Rectal smooth muscle tissue (tissue), 1 donor: ENCODE measurements at regions not wholly inside any gene's neighbourhood (a gene's known extent, or its start where the extent isn't known, plus 50 kb on each side); places are given as distances from the start of the nearest gene placed in this dataset.

Experiments
- H3K27ac ChIP-seq: one replicate; pipeline ENCODE4 v1.7.0; 2013; ENCODE audit warnings: low read depth, low read length, inconsistent platforms
- H3K27me3 ChIP-seq: one replicate; pipeline ENCODE4 v1.7.0; 2013; ENCODE audit warnings: low read length; ENCODE audit not compliant: control insufficient read depth, insufficient read depth
- H3K36me3 ChIP-seq: one replicate; pipeline ENCODE4 v1.7.0; 2013; ENCODE audit warnings: low read length; ENCODE audit not compliant: control insufficient read depth, insufficient read depth
- H3K4me1 ChIP-seq: one replicate; pipeline ENCODE4 v1.7.0; 2013; ENCODE audit warnings: low read length; ENCODE audit not compliant: control insufficient read depth, insufficient read depth
- H3K4me3 ChIP-seq: one replicate; pipeline ENCODE4 v1.7.0; 2013; ENCODE audit warnings: low read length
- H3K9ac ChIP-seq: one replicate; pipeline ENCODE4 v1.7.0; 2013; ENCODE audit warnings: low read length

DNA sequence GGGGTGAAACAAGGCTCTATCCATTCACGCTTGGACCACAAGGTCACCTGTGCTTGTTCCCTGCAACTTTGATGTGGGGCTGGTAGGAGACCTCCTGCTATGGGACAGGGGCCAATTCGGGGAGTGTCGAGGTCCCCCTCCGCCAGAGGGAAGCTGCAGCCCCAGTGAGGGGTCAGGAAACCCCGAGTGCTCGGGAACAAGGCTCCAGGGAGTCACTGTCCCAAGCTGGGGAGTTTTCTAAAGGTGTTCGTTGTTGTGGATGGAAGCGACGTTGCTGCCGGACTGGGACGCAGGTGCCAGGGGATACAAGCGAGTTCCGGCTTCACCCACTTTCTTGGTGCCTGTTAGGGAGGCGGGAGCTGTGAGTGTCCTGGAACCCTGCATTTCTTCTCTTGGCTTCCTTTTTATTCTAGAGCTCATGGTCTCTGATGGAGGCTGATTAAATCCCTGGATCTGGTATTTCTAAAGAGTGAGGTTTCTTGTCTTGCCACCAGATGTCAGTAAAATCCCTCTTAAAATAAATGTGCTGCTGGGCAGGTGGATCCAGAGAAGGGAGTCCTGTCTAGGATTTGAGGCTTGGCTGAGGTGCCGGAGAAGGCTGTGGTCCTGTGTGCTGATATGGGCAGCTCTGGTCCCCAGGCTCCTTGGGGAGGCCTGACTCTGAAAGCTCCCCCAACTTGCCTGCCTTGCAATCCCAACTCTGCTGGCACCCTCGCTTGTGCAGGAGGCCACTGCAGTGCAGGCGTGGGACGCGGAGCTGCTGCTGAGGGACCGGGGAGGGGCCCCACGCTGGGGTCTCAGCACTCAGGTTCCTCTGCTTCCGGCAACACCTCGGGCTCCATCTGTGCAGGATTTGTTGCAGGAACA is 153.9 kb downstream of the TEX29 start:
- Histone ChIP-seq H3K27me3 (no peaks in the 10 kb centered on the region), H3K27ac (no peak overlapping the region), H3K36me3 (no peaks in the 10 kb centered on the region), H3K4me3 (no peak overlapping the region), H3K9ac (no peak overlapping the region), H3K4me1 (no peaks in the 10 kb centered on the region)

DNA sequence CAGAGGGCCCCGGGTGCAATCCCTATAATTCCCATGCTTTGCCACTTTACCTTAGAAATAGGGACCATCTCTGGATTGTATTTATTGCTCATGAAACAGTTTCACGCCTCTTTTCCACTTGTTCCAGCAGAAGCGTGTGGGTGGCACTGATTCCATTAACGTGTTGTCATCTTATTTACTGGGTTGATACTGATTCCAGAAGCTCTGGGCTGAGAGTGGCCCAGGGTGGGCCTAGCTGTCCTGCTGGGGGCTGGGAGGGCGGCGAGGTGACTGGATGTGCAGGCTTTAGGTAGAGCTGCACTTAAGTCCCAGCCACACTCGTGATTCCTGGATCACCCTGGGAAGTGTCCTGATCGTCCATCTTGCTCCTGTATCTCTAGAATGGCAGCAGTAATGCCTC is 155.0 kb downstream of the TEX29 start:
- Histone ChIP-seq H3K27me3 (no peaks in the 10 kb centered on the region), H3K9ac (no peak overlapping the region), H3K4me3 (no peak overlapping the region), H3K4me1 (no peaks in the 10 kb centered on the region), H3K36me3 (no peaks in the 10 kb centered on the region), H3K27ac (no peak overlapping the region)

DNA sequence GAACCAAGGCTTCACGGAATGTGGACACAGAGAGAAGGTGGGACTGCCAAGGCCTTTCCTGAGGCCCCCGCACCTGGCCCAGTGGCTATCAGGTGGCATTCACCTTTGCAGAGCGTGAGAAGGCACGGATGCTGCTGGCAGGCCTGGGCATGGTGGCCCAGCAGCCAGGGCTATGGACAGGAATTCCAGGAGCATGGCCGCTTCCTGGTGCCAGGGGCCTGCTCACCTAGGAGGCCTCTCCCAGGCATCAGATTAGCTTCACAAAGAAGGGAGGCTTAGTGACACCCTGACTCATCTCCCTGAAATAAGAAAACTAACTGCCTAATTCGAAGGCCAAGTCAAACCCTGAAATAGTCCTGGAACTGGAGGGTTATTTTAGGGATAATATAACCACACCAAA is 155.8 kb downstream of the TEX29 start:
- Histone ChIP-seq H3K4me3 (no peak overlapping the region), H3K27ac (no peak overlapping the region), H3K9ac (no peak overlapping the region), H3K4me1 (no peaks in the 10 kb centered on the region), H3K36me3 (no peaks in the 10 kb centered on the region), H3K27me3 (no peaks in the 10 kb centered on the region)

DNA sequence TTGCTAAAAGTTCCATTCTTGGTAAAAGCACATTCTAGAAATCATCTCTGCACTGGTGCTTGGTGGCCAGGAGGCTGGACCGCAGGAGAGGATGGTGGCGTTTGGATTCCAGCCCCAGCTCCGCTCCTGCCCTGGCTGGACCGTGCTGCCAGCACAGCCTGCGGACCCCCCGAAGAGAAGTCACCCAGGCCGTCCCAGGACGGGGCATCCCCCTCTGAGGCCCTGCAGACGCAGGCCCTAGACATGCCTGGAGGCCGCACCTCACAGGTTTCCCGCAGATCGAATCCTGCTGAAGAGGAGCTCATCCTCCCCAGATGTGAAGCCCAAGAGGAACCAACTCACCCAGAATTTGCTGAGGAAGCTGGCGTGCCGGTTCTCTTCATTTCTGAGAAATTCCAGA is 159.0 kb downstream of the TEX29 start:
- Histone ChIP-seq H3K4me1 (no peaks in the 10 kb centered on the region), H3K4me3 (no peak overlapping the region), H3K36me3 (no peaks in the 10 kb centered on the region), H3K27me3 (no peaks in the 10 kb centered on the region), H3K27ac (no peak overlapping the region), H3K9ac (no peak overlapping the region)

DNA sequence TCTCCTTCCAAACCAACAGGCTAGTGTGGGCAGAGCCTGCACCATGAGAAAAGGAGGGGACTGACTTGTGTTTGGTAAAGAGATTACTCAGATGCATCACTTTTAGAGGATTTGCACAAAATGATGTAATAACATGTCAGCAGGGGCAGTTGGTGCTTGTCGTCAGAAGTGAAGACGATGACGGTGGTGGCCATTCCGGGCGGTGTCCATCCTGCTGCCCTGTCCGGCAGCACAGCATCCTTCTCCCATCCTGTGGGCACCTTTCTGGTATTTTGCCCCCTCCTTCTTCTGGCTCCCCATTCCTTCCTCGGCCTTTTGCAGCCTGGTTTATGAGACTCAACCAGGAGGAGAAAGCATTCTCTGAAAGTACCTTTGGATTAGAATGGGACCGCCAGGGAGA is 160.1 kb downstream of the TEX29 start:
- no peak overlapping the region for H3K4me3 ChIP-seq
- no peak overlapping the region for H3K9ac ChIP-seq
- H3K36me3 ChIP-seq: no peaks in the 10 kb centered on the region
- H3K27me3 ChIP-seq: no peaks in the 10 kb centered on the region
- no peak overlapping the region for H3K27ac ChIP-seq
- no peaks in the 10 kb centered on the region for H3K4me1 ChIP-seq

DNA sequence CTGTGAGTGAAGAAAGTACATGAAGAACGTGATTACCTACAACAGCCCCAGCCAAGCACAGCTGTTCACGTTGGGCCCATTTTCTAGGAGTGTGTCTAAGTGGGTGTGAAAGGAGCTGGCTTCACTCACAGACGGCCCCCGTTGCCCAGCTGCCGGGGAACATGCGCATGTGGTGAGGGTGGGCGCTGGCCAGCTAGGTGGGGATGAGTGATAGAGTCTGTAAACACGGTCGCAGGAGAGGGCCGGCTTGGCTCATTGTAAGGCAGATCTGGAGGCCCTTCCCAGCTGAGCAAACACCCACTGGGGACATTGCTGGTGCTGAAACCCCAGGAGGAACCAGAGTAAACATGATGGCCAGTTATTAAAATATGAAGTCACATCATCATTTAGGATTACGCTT is 160.5 kb downstream of the TEX29 start:
- Histone ChIP-seq H3K9ac (no peak overlapping the region), H3K36me3 (no peaks in the 10 kb centered on the region), H3K4me3 (no peak overlapping the region), H3K27me3 (no peaks in the 10 kb centered on the region), H3K27ac (no peak overlapping the region), H3K4me1 (no peaks in the 10 kb centered on the region)

DNA sequence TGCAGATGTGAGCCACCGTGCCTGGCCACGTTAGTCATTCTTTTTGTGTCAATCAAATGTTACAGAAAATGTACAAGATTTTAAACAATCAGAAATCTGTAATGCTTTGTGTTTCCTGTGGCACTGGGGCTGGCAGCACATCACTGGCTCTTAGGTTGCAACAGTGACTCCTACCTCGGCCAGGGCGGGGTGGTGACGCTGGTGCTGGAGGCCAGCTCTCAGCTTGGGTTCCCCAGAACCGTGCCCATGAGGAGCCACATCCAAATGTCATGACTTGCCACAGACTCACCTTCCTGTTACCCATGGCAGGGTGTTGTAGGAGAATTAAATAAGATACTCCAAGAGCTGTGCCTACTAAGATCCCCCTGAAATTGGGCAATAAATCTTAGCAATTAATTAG is 161.7 kb downstream of the TEX29 start:
- Histone ChIP-seq H3K27ac (no peak overlapping the region), H3K27me3 (no peaks in the 10 kb centered on the region), H3K4me1 (no peaks in the 10 kb centered on the region), H3K4me3 (no peak overlapping the region), H3K9ac (no peak overlapping the region), H3K36me3 (no peaks in the 10 kb centered on the region)

DNA sequence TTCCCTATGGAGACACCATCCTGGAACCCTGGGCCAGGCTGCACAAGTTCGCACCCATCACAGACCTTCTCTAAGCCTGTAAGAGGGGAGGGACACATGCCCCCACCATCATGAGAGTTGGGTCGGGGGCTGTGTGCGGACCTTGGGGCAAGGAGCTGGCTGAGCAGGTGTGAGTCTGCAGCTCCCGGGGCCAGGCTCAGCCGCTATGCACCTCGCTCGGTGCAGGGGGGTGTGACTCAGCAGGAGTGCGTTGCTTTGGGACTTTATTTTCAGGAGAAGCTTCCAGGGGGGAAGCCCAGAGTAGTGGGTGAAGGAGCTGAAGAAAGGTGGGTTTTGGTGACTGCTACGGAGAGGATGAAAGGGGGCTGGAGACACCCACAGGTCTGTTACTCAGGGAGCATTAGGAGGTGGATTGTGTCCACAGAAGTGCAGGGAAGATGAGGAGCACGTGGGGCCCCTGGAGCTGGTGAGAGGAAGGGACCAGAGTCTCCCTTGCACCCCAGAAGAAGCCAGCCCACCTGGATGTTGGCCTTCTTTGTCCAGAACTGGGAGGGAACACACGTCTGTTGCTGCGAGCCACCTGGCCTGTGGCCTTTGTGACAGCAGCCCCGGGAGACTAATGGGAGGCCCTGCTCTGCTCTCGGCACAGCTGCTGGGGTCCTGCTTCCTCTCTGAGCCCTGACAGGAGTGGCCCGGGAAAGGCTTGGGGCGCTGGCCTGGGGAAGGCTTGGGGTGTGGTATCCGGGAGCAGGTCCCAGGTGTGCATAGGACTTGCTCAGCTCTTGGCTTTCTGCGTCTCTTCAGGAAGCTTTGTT is 162.6 kb downstream of the TEX29 start:
- H3K4me3 ChIP-seq: no peak overlapping the region
- no peaks in the 10 kb centered on the region for H3K27me3 ChIP-seq
- no peaks in the 10 kb centered on the region for H3K4me1 ChIP-seq
- no peaks in the 10 kb centered on the region for H3K36me3 ChIP-seq
- no peak overlapping the region for H3K9ac ChIP-seq
- no peak overlapping the region for H3K27ac ChIP-seq

DNA sequence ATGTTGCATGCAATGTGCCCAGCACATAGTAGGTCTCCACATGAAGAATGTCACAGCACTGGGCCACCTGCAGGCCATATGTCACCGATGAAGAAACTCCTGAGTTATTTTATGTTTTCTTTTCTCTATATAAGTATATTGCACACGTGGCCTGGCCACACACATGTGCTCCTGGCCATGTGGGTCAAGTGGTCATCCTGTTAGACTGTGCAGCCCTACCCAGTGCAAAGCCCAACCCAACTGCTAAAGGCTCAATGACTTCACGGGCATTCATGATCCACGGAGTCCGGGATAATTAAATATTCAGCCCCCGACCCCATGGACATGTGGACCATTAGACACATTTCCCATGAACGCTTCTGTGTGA is 163.2 kb downstream of the TEX29 start:
- Histone ChIP-seq H3K36me3 (no peaks in the 10 kb centered on the region), H3K4me1 (no peaks in the 10 kb centered on the region), H3K4me3 (no peak overlapping the region), H3K27ac (no peak overlapping the region), H3K27me3 (no peaks in the 10 kb centered on the region), H3K9ac (no peak overlapping the region)

DNA sequence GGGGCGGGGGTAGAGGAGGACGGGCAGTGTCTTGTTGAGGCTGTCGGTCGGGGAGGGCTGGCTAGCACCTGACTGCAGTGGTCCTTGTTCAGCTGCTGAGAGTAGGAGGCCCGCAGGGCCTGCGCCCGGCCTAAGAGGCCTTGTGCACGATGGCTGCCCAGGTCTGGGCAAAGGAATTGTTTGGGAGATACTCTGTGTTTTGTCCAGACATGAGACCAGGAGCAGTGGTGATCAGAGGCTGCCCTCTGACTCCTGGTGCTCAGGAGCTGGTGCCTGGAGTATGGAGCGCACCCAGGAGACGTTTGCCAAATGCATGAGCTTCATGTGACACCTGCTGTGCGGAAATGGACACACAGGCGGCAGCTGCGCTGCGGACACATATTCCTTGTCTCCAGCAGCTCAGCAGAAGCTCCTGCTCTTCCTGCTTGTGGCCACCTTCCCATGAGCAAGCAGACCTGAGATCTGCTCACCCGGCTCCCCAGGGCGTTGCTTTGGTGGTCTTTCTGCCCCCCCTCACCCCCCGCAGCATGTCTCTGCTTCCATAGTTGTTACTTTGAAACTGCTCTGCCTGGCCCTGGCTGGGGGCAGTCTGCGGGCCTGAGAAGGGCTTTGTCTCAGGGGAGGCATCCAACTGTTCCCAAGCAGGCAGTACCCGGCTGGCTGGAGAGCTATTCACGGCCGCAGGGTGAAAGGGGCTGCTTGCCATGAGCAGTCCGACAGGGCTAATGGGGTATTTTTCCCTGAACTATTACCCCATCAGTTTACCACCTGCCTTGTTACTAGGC is 163.9 kb downstream of the TEX29 start:
- no peak overlapping the region for H3K27ac ChIP-seq

DNA sequence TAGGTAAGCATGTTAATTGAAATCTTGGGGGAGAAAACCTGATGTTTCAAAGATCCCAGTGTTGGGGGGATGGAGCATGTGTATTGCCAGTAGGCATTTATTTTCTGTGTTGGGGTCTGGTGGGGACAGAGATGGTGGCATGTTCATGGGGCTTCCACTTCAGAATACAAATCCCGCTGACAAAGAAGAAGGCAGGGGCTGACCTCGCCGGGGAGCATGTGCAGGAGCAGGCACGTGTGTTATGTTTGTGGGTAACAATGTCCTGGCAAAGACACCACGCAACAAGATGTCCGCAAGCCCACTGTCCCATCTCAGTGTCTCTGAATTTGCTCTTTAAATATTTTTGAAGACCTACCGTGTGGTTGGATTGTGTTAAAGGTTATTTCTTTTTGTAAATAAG is 164.5 kb downstream of the TEX29 start:
- no peak overlapping the region for H3K4me3 ChIP-seq

More for the DNA sequence above, 163.9 kb downstream of the TEX29 start:
- Histone ChIP-seq H3K9ac (no peak overlapping the region), H3K4me1 (no peaks in the 10 kb centered on the region), H3K36me3 (no peaks in the 10 kb centered on the region), H3K27me3 (no peaks in the 10 kb centered on the region), H3K4me3 (no peak overlapping the region)

DNA sequence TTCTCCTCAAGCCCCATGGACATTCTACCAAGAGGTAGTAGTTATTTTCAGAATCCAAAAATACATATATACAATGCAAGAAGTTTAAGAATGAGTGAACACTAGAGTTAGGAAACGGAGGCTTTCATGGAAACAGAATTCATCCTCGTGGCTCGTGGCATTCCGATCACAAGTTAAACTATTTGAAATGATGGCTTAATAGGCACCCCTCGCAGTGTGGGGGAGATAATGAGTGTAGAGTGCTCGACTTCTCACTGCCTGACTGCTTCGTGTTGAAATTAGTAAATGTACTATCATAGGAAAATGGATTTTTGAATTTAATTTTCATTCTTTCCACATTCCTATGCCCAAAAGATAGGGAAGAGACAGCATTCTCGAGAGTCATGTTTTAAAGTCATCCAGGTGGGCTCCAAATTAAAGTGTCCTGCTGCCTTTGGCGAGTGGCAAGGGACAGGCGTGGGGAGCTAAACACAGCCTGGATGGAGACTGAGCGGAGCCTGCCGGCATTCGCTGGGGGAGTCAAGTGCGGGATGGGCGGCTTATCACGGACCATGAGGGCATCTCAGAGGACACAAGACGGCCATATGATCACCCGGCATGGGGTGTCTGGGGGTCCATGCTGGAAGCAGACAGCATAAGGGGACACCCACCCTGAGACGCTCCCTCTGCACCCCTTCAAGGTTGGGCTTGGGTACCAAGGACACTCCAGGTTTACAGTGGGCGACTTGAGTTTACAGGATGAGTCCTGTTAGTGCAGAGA is 165.2 kb downstream of the TEX29 start:
- no peak overlapping the region for H3K27ac ChIP-seq
- H3K27me3 ChIP-seq: no peaks in the 10 kb centered on the region
- H3K4me3 ChIP-seq: no peak overlapping the region
- H3K9ac ChIP-seq: no peak overlapping the region
- H3K4me1 ChIP-seq: no peaks in the 10 kb centered on the region
- H3K36me3 ChIP-seq: no peaks in the 10 kb centered on the region

More for the DNA sequence above, 164.5 kb downstream of the TEX29 start:
- no peaks in the 10 kb centered on the region for H3K36me3 ChIP-seq
- H3K9ac ChIP-seq: no peak overlapping the region
- no peaks in the 10 kb centered on the region for H3K4me1 ChIP-seq
- H3K27ac ChIP-seq: no peak overlapping the region
- H3K27me3 ChIP-seq: no peaks in the 10 kb centered on the region
